ENCODE measurements at regions not wholly inside any gene's neighbourhood (a gene's known extent, or its start where the extent isn't known, plus 50 kb on each side); places are given as distances from the start of the nearest gene placed in this dataset.

DNA sequence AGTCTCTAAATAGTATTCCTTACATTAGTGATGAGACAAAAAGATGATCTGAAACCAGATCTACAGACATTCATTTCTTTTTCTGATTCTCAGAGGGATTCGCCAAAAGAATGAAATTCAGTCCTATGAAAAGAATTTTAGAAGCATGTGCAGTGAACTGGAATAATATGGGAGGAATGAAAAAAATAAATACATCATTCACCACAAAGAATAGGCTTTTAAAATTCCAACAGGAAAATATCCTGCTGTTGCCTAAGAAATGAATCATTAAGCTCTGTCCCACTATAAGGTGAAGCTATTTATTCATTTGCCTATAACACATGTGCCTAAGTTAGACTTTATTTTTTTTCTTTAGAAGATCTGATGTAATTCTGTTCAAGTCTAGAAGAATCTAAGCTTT lies 165.9 kb downstream of the IL15 start:
- Histone ChIP-seq H3K4me3 (ENCODE audit: control insufficient read depth in 1 of 7, extremely low read depth in 1 of 7, insufficient read depth in 4 of 7, low read depth in 2 of 7, low read length in 6 of 7) (no peak overlapping the region), H3K36me3 (ENCODE audit: control insufficient read depth in 4 of 4, insufficient read depth in 4 of 4, low read length in 3 of 4) (no peaks in the 10 kb centered on the region), H3K27ac (ENCODE audit: insufficient read depth in 1 of 2, low read depth in 1 of 2, low read length in 2 of 2, poor library complexity in 1 of 2, severe bottlenecking in 2 of 2) (no peak overlapping the region), H3K9me3 (ENCODE audit: control extremely low read depth in 1 of 5, control insufficient read depth in 4 of 5, insufficient read depth in 2 of 5, low read depth in 1 of 5, low read length in 4 of 5) (no peaks in the 10 kb centered on the region), H3K27me3 (replicated peaks in 2 of 5; ENCODE audit: control insufficient read depth in 4 of 5, insufficient read depth in 5 of 5, low read length in 4 of 5) (no peaks in the 10 kb centered on the region), H3K4me1 (ENCODE audit: control extremely low read depth in 1 of 4, control insufficient read depth in 4 of 4, insufficient read depth in 4 of 4, low read length in 3 of 4) (no peaks in the 10 kb centered on the region)
- WGBS (ENCODE audit: insufficient coverage) = no CpG with 5 or more reads among the region's 1 CpG
- CTCF ChIA-PET = interaction anchor here (1.2 kb wide), 1 partner anchor 9 kb away, joined by 3 read pairs; no protein-coding TSS in a partner anchor
- POLR2A ChIA-PET = no interaction called here
- DNase-seq = no peak

DNA sequence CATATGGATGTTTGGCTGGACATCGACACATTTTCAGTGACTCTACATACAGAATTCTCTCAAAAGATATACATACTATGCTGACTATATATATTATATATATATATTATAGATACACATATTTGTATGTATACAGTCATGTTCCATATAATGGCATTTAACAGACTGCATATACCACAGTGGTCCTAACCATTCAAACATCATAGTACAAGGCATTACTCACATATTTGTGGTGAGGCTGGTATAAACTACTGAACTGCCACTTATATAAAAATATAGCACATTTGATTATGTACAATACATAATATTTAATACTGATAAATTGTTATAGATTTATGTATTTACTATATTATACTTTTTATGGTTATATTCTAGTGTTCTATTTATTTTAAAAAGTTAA lies 168.5 kb downstream of the IL15 start:
- no peak overlapping the region for H3K4me3 ChIP-seq (ENCODE audit: control insufficient read depth in 1 of 7, extremely low read depth in 1 of 7, insufficient read depth in 4 of 7, low read depth in 2 of 7, low read length in 6 of 7)
- DNase-seq = no peak
- no peaks in the 10 kb centered on the region for H3K4me1 ChIP-seq (ENCODE audit: control extremely low read depth in 1 of 4, control insufficient read depth in 4 of 4, insufficient read depth in 4 of 4, low read length in 3 of 4)
- no peak overlapping the region for H3K27ac ChIP-seq (ENCODE audit: insufficient read depth in 1 of 2, low read depth in 1 of 2, low read length in 2 of 2, poor library complexity in 1 of 2, severe bottlenecking in 2 of 2)
- no peaks in the 10 kb centered on the region for H3K27me3 ChIP-seq (replicated peaks in 2 of 5; ENCODE audit: control insufficient read depth in 4 of 5, insufficient read depth in 5 of 5, low read length in 4 of 5)
- ChIA-PET CTCF (no interaction called here), POLR2A (no interaction called here)
- H3K36me3 ChIP-seq (ENCODE audit: control insufficient read depth in 4 of 4, insufficient read depth in 4 of 4, low read length in 3 of 4) = no peaks in the 10 kb centered on the region
- WGBS (ENCODE audit: insufficient coverage) = no CpG with 5 or more reads among the region's 1 CpG
- H3K9me3 ChIP-seq (ENCODE audit: control extremely low read depth in 1 of 5, control insufficient read depth in 4 of 5, insufficient read depth in 2 of 5, low read depth in 1 of 5, low read length in 4 of 5) = no peaks in the 10 kb centered on the region

- H3K27me3 ChIP-seq (replicated peaks in 2 of 5; ENCODE audit: control insufficient read depth in 4 of 5, insufficient read depth in 5 of 5, low read length in 4 of 5) = no peaks in the 10 kb centered on the region
- POLR2A ChIA-PET = no interaction called here
- WGBS (ENCODE audit: insufficient coverage) = 92% methylated on average over 2 of the region's 4 CpGs
- H3K9me3 ChIP-seq (ENCODE audit: control extremely low read depth in 1 of 5, control insufficient read depth in 4 of 5, insufficient read depth in 2 of 5, low read depth in 1 of 5, low read length in 4 of 5) = no peaks in the 10 kb centered on the region
- no peaks in the 10 kb centered on the region for H3K36me3 ChIP-seq (ENCODE audit: control insufficient read depth in 4 of 4, insufficient read depth in 4 of 4, low read length in 3 of 4)
- no peaks in the 10 kb centered on the region for H3K4me1 ChIP-seq (ENCODE audit: control extremely low read depth in 1 of 4, control insufficient read depth in 4 of 4, insufficient read depth in 4 of 4, low read length in 3 of 4)
- CTCF ChIA-PET = no interaction called here
- no peak overlapping the region for H3K27ac ChIP-seq (ENCODE audit: insufficient read depth in 1 of 2, low read depth in 1 of 2, low read length in 2 of 2, poor library complexity in 1 of 2, severe bottlenecking in 2 of 2)
- H3K4me3 ChIP-seq (ENCODE audit: control insufficient read depth in 1 of 7, extremely low read depth in 1 of 7, insufficient read depth in 4 of 7, low read depth in 2 of 7, low read length in 6 of 7) = no peak overlapping the region
- no peak for DNase-seq
Measured at GRCh38 chr4:141807103-141807891, 170.9 kb downstream of the IL15 start.

DNA sequence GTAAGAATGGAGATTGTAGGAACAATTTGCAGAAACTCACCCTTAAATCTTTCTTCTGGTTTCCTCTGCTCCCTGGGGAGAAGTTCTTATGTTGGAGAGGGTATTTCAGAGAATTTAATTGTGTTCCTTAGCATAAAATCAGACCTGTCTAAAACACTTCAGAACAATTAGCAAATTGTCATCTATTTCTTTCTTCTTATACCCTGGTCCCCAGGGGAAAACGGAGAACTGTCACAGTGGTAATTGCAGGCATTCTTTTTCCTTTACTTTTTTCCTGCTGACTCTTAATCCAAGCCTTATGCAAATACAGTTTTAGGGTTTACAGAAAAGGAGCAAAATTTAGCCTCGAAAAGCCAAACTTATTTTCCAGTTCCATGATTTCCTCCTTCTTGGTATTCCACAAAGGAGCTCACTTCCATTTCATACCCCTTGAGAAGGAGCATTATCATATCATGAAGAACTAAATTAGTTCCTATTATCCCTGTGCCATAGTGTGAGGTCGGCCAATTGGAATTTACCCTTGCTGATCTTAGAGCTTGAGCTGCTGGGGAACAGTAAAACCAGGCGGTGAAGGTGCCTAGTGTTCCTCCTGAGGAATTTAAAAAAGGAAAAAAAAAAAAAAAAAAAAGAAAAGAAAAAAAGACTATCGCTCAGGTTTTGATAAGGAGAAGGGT lies 173.8 kb downstream of the IL15 start:
- H3K27ac ChIP-seq (ENCODE audit: insufficient read depth in 1 of 2, low read depth in 1 of 2, low read length in 2 of 2, poor library complexity in 1 of 2, severe bottlenecking in 2 of 2) = no peak overlapping the region
- ChIA-PET POLR2A (no interaction called here), CTCF (no interaction called here)
- WGBS (ENCODE audit: insufficient coverage) = 100% methylated on average over 3 of the region's 5 CpGs
- no peaks in the 10 kb centered on the region for H3K4me1 ChIP-seq (ENCODE audit: control extremely low read depth in 1 of 4, control insufficient read depth in 4 of 4, insufficient read depth in 4 of 4, low read length in 3 of 4)
- no peaks in the 10 kb centered on the region for H3K27me3 ChIP-seq (replicated peaks in 2 of 5; ENCODE audit: control insufficient read depth in 4 of 5, insufficient read depth in 5 of 5, low read length in 4 of 5)
- no peaks in the 10 kb centered on the region for H3K36me3 ChIP-seq (ENCODE audit: control insufficient read depth in 4 of 4, insufficient read depth in 4 of 4, low read length in 3 of 4)
- no peaks in the 10 kb centered on the region for H3K9me3 ChIP-seq (ENCODE audit: control extremely low read depth in 1 of 5, control insufficient read depth in 4 of 5, insufficient read depth in 2 of 5, low read depth in 1 of 5, low read length in 4 of 5)
- no peak for DNase-seq
- no peak overlapping the region for H3K4me3 ChIP-seq (ENCODE audit: control insufficient read depth in 1 of 7, extremely low read depth in 1 of 7, insufficient read depth in 4 of 7, low read depth in 2 of 7, low read length in 6 of 7)

GRCh38 chr4:141810712-141811375 lies 174.5 kb downstream of the IL15 start:
- CTCF ChIA-PET = interaction anchor here (1.0 kb wide), 1 partner anchor 8 kb away, joined by 3 read pairs; no protein-coding TSS in a partner anchor
- 96% methylated on average over 6 of the region's 6 CpGs for WGBS (ENCODE audit: insufficient coverage)
- H3K27ac ChIP-seq (ENCODE audit: insufficient read depth in 1 of 2, low read depth in 1 of 2, low read length in 2 of 2, poor library complexity in 1 of 2, severe bottlenecking in 2 of 2) = no peak overlapping the region

GRCh38 chr4:141812158-141812557 lies 175.8 kb downstream of the IL15 start:
- CTCF ChIA-PET = no interaction called here
- POLR2A ChIA-PET = no interaction called here
- no peaks in the 10 kb centered on the region for H3K36me3 ChIP-seq (ENCODE audit: control insufficient read depth in 4 of 4, insufficient read depth in 4 of 4, low read length in 3 of 4)
- no peak for DNase-seq
- no peaks in the 10 kb centered on the region for H3K4me1 ChIP-seq (ENCODE audit: control extremely low read depth in 1 of 4, control insufficient read depth in 4 of 4, insufficient read depth in 4 of 4, low read length in 3 of 4)
- no peak overlapping the region for H3K4me3 ChIP-seq (ENCODE audit: control insufficient read depth in 1 of 7, extremely low read depth in 1 of 7, insufficient read depth in 4 of 7, low read depth in 2 of 7, low read length in 6 of 7)
- no peaks in the 10 kb centered on the region for H3K9me3 ChIP-seq (ENCODE audit: control extremely low read depth in 1 of 5, control insufficient read depth in 4 of 5, insufficient read depth in 2 of 5, low read depth in 1 of 5, low read length in 4 of 5)
- H3K27ac ChIP-seq (ENCODE audit: insufficient read depth in 1 of 2, low read depth in 1 of 2, low read length in 2 of 2, poor library complexity in 1 of 2, severe bottlenecking in 2 of 2) = no peak overlapping the region
- no peaks in the 10 kb centered on the region for H3K27me3 ChIP-seq (replicated peaks in 2 of 5; ENCODE audit: control insufficient read depth in 4 of 5, insufficient read depth in 5 of 5, low read length in 4 of 5)

More at GRCh38 chr4:141810712-141811375, 174.5 kb downstream of the IL15 start:
- no peaks in the 10 kb centered on the region for H3K4me1 ChIP-seq (ENCODE audit: control extremely low read depth in 1 of 4, control insufficient read depth in 4 of 4, insufficient read depth in 4 of 4, low read length in 3 of 4)
- H3K4me3 ChIP-seq (ENCODE audit: control insufficient read depth in 1 of 7, extremely low read depth in 1 of 7, insufficient read depth in 4 of 7, low read depth in 2 of 7, low read length in 6 of 7) = no peak overlapping the region
- no peaks in the 10 kb centered on the region for H3K36me3 ChIP-seq (ENCODE audit: control insufficient read depth in 4 of 4, insufficient read depth in 4 of 4, low read length in 3 of 4)
- no peak for DNase-seq
- no peaks in the 10 kb centered on the region for H3K27me3 ChIP-seq (replicated peaks in 2 of 5; ENCODE audit: control insufficient read depth in 4 of 5, insufficient read depth in 5 of 5, low read length in 4 of 5)
- POLR2A ChIA-PET = interaction anchor here (0.6 kb wide), 1 partner anchor 1160 kb away, joined by 5 read pairs; no protein-coding TSS in a partner anchor
- no peaks in the 10 kb centered on the region for H3K9me3 ChIP-seq (ENCODE audit: control extremely low read depth in 1 of 5, control insufficient read depth in 4 of 5, insufficient read depth in 2 of 5, low read depth in 1 of 5, low read length in 4 of 5)

GRCh38 chr4:141814499-141814898 lies 178.1 kb downstream of the IL15 start:
- Histone ChIP-seq H3K27me3 (replicated peaks in 2 of 5; ENCODE audit: control insufficient read depth in 4 of 5, insufficient read depth in 5 of 5, low read length in 4 of 5) (no peaks in the 10 kb centered on the region), H3K4me1 (ENCODE audit: control extremely low read depth in 1 of 4, control insufficient read depth in 4 of 4, insufficient read depth in 4 of 4, low read length in 3 of 4) (no peaks in the 10 kb centered on the region), H3K4me3 (ENCODE audit: control insufficient read depth in 1 of 7, extremely low read depth in 1 of 7, insufficient read depth in 4 of 7, low read depth in 2 of 7, low read length in 6 of 7) (no peak overlapping the region), H3K9me3 (ENCODE audit: control extremely low read depth in 1 of 5, control insufficient read depth in 4 of 5, insufficient read depth in 2 of 5, low read depth in 1 of 5, low read length in 4 of 5) (no peaks in the 10 kb centered on the region), H3K27ac (ENCODE audit: insufficient read depth in 1 of 2, low read depth in 1 of 2, low read length in 2 of 2, poor library complexity in 1 of 2, severe bottlenecking in 2 of 2) (no peak overlapping the region), H3K36me3 (ENCODE audit: control insufficient read depth in 4 of 4, insufficient read depth in 4 of 4, low read length in 3 of 4) (no peaks in the 10 kb centered on the region)
- no peak for DNase-seq
- POLR2A ChIA-PET = no interaction called here
- CTCF ChIA-PET = no interaction called here
